Endothelial cell of umbilical vein (primary cell): ENCODE measurements at regions not wholly inside any gene's neighbourhood (a gene's known extent, or its start where the extent isn't known, plus 50 kb on each side); places are given as distances from the start of the nearest gene placed in this dataset.

Source experiments
- CTCF ChIP-seq, 2 donors: IDR thresholded peaks; 1 replicate in 1 of 2; 2 replicates in 1 of 2; pipeline ENCODE4 v1.5.1; 2011; ENCODE audit warnings: low read length in 2 of 2, mild to moderate bottlenecking in 2 of 2, moderate library complexity in 2 of 2, control low read depth in 1 of 2, inconsistent platforms in 1 of 2, low read depth in 1 of 2; ENCODE audit not compliant: insufficient read depth in 1 of 2; ENCODE audit errors: extremely low read depth in 1 of 2
- EZH2 ChIP-seq: IDR thresholded peaks from 2 replicates; pipeline ENCODE4 v1.6.1; 2012; ENCODE audit warnings: borderline replicate concordance, low read depth, mild to moderate bottlenecking, moderate library complexity, low read length, inconsistent platforms; ENCODE audit not compliant: severe bottlenecking
- FOS ChIP-seq: IDR thresholded peaks from 2 replicates; pipeline ENCODE4 v1.6.1; 2011; ENCODE audit warnings: mild to moderate bottlenecking, low read length, moderate library complexity, borderline replicate concordance; ENCODE audit not compliant: insufficient read depth
- GATA2 ChIP-seq: IDR thresholded peaks from 2 replicates; pipeline ENCODE4 v1.7.0; 2011; ENCODE audit warnings: low read depth, mild to moderate bottlenecking, moderate library complexity, mixed read lengths, low read length; ENCODE audit not compliant: insufficient read length, insufficient read depth
- JUN ChIP-seq: IDR thresholded peaks from 2 replicates; pipeline ENCODE4 v1.6.1; 2011; ENCODE audit warnings: borderline replicate concordance, low read depth; ENCODE audit not compliant: insufficient read length, insufficient read depth
- MAX ChIP-seq: IDR thresholded peaks from 2 replicates; pipeline ENCODE4 v1.6.1; 2011; ENCODE audit not compliant: insufficient read depth, insufficient read length
- MYC ChIP-seq: IDR thresholded peaks from one replicate; pipeline ENCODE4 v1.6.1; 2011; ENCODE audit warnings: mild to moderate bottlenecking, low read depth, low read length
- POLR2A ChIP-seq: IDR thresholded peaks from 2 replicates; pipeline ENCODE4 v1.6.1; 2012; ENCODE audit warnings: low read depth, mild to moderate bottlenecking, control low read depth, low read length
- POLR2AphosphoS5 ChIP-seq: IDR thresholded peaks from 2 replicates; pipeline ENCODE4 v1.6.1; 2012; ENCODE audit warnings: low read depth, mild to moderate bottlenecking, control low read depth, low read length, moderate library complexity; ENCODE audit not compliant: insufficient read depth

- TF ChIP-seq POLR2A = no peak
- TF ChIP-seq POLR2AphosphoS5 = no peak
- no peak for TF ChIP-seq CTCF (IDR thresholded peaks at IDR 0.05; ENCODE audit: extremely low read depth in 1 of 2, insufficient read depth in 1 of 2, low read depth in 1 of 2, low read length in 2 of 2)
- TF ChIP-seq EZH2 = no peak
- TF ChIP-seq JUN = no peak
- TF ChIP-seq MAX = no peak
- TF ChIP-seq GATA2 = no peak
- no peak for TF ChIP-seq MYC
- TF ChIP-seq FOS = no peak
Measured at GRCh38 chr18:55893948-55894347, 306.0 kb upstream of the TCF4 start.
